ENCODE measurements at regions not wholly inside any gene's neighbourhood (a gene's known extent, or its start where the extent isn't known, plus 50 kb on each side); places are given as distances from the start of the nearest gene placed in this dataset.

GRCh38 chr10:91683975-91684374 lies 51.1 kb upstream of the PPP1R3C start (continued):
- TF ChIP-seq REST (IDR thresholded peaks at IDR 0.05; ENCODE audit: low read depth, low read length), result no peak
- no peak for TF ChIP-seq YY1 (IDR thresholded peaks at IDR 0.05; ENCODE audit: low read depth)
- peak; percentile 17; the same call in 1 of the 2 replicates for TF ChIP-seq POLR2AphosphoS5 (IDR thresholded peaks at IDR 0.05; ENCODE audit: low read depth, low read length)
- TF ChIP-seq RAD21 (IDR thresholded peaks at IDR 0.05; ENCODE audit: low read length), result no peak
- peak in 1 of 2 experiments; percentile 78; a peak in 1 of 4 replicates for TF ChIP-seq EP300 (IDR thresholded peaks at IDR 0.05; ENCODE audit: borderline replicate concordance in 1 of 2, low read depth in 1 of 2, low read length in 1 of 2)
- TF ChIP-seq RFX5 (IDR thresholded peaks at IDR 0.05; ENCODE audit: low read length), result no peak
- peak; percentile 83; the same call in 1 of the 2 replicates for TF ChIP-seq TEAD4 (IDR thresholded peaks at IDR 0.05; ENCODE audit: borderline replicate concordance, insufficient read depth)
- peak; percentile 69 for TF ChIP-seq PBX3 (IDR thresholded peaks at IDR 0.05)
- TF ChIP-seq ZBTB33 (IDR thresholded peaks at IDR 0.05; ENCODE audit: borderline replicate concordance, low read depth), result peak; percentile 13; the same call in 1 of the 2 replicates
- peak; percentile 85 for TF ChIP-seq FOSL2 (IDR thresholded peaks at IDR 0.05; ENCODE audit: borderline replicate concordance, low read depth)
- TF ChIP-seq IRF3 (IDR thresholded peaks at IDR 0.05; ENCODE audit: low read depth, low read length), result no peak
- no peak for TF ChIP-seq GABPA (IDR thresholded peaks at IDR 0.05; ENCODE audit: low read depth)
- TF ChIP-seq RXRA (IDR thresholded peaks at IDR 0.05; ENCODE audit: borderline replicate concordance, low read depth), result peak; percentile 72; the same call in 1 of the 2 replicates
- TF ChIP-seq TAF1 (IDR thresholded peaks at IDR 0.05; ENCODE audit: borderline replicate concordance, low read depth, low read length), result no peak
- no peak for TF ChIP-seq CHD2 (IDR thresholded peaks at IDR 0.05; ENCODE audit: low read length, partially characterized antibody)
- TF ChIP-seq USF2 (IDR thresholded peaks at IDR 0.05; ENCODE audit: borderline replicate concordance, low read depth, low read length), result no peak
- TF ChIP-seq NRF1 (IDR thresholded peaks at IDR 0.05; ENCODE audit: low read depth, low read length), result no peak
- no peak for TF ChIP-seq EZH2phosphoT487 (IDR thresholded peaks at IDR 0.05; ENCODE audit: borderline replicate concordance, low read depth)
- peak; percentile 78 for TF ChIP-seq TCF12 (IDR thresholded peaks at IDR 0.05)
- TF ChIP-seq SMC3 (IDR thresholded peaks at IDR 0.05; ENCODE audit: low read depth, low read length), result no peak
- peak; percentile 81 for TF ChIP-seq JUND (IDR thresholded peaks at IDR 0.05)
- peak; percentile 70; the same call in 1 of the 2 replicates for TF ChIP-seq MAX (IDR thresholded peaks at IDR 0.05; ENCODE audit: low read depth)

Measured in SK-N-SH (cell line).